ENCODE measurements at regions not wholly inside any gene's neighbourhood (a gene's known extent, or its start where the extent isn't known, plus 50 kb on each side); places are given as distances from the start of the nearest gene placed in this dataset.
"Not testable (repeated sequence)": the region's sequence is repeated elsewhere in the genome, so short reads cannot be mapped to it uniquely, and the experiment has no call there.

- TF ChIP-seq CTCF (IDR thresholded peaks at IDR 0.05; ENCODE audit: low read depth, low read length, missing control alignments): no peak
- in situ Hi-C loops (cut with HindIII; ENCODE audit: low sequenced_read_pairs): no loop called here
- DNase-seq (ENCODE audit: low read depth): no peak
- no peak overlapping the region for H3K4me3 ChIP-seq (ENCODE audit: low read depth, low read length)
These were observed 193.7 kb downstream of the TOX3 start for GRCh38 chr16:52353249-52353648.

- in situ Hi-C loops (cut with HindIII; ENCODE audit: low sequenced_read_pairs): no loop called here
- no peak for DNase-seq (ENCODE audit: low read depth)
- H3K4me3 ChIP-seq (ENCODE audit: low read depth, low read length): no peak overlapping the region
- TF ChIP-seq CTCF (IDR thresholded peaks at IDR 0.05; ENCODE audit: low read depth, low read length, missing control alignments): no peak
These were observed 195.5 kb downstream of the TOX3 start for GRCh38 chr16:52351451-52351850.

GRCh38 chr16:52350031-52350642 lies 196.8 kb downstream of the TOX3 start:
- in situ Hi-C loops (cut with HindIII; ENCODE audit: low sequenced_read_pairs): no loop called here
- no peak overlapping the region for H3K4me3 ChIP-seq (ENCODE audit: low read depth, low read length)
- no peak for DNase-seq (ENCODE audit: low read depth)
- no peak for TF ChIP-seq CTCF (IDR thresholded peaks at IDR 0.05; ENCODE audit: low read depth, low read length, missing control alignments)

GRCh38 chr16:52346709-52347108 lies 200.2 kb downstream of the TOX3 start:
- in situ Hi-C loops (cut with HindIII; ENCODE audit: low sequenced_read_pairs): no loop called here
- no peak overlapping the region for H3K4me3 ChIP-seq (ENCODE audit: low read depth, low read length)
- no peak for DNase-seq (ENCODE audit: low read depth)
- no peak for TF ChIP-seq CTCF (IDR thresholded peaks at IDR 0.05; ENCODE audit: low read depth, low read length, missing control alignments)

- in situ Hi-C loops (cut with HindIII; ENCODE audit: low sequenced_read_pairs); H3K4me3 ChIP-seq (ENCODE audit: low read depth, low read length); DNase-seq (ENCODE audit: low read depth): not testable (repeated sequence)
These were observed 213.3 kb downstream of the TOX3 start for GRCh38 chr16:52333673-52334072.

GRCh38 chr16:52320930-52321439 lies 226.0 kb downstream of the TOX3 start:
- in situ Hi-C loops (cut with HindIII; ENCODE audit: low sequenced_read_pairs): no loop called here

More at GRCh38 chr16:52320930-52321439, 226.0 kb downstream of the TOX3 start:
- no peak overlapping the region for H3K4me3 ChIP-seq (ENCODE audit: low read depth, low read length)
- DNase-seq (ENCODE audit: low read depth): no peak
- TF ChIP-seq CTCF (IDR thresholded peaks at IDR 0.05; ENCODE audit: low read depth, low read length, missing control alignments): no peak

All from astrocyte of the cerebellum (primary cell).